ENCODE measurements at regions not wholly inside any gene's neighbourhood (a gene's known extent, or its start where the extent isn't known, plus 50 kb on each side); places are given as distances from the start of the nearest gene placed in this dataset.

- Histone ChIP-seq H3K9me3 (ENCODE audit: control insufficient read depth in 4 of 4, insufficient read depth in 3 of 4, low read length in 3 of 4) (no peaks in the 10 kb centered on the region), H3K36me3 (ENCODE audit: control insufficient read depth in 4 of 4, insufficient read depth in 4 of 4, low read length in 4 of 4) (no peaks in the 10 kb centered on the region), H3K4me3 (no peak overlapping the region), H3K9ac (ENCODE audit: insufficient read depth in 1 of 2, low read length in 2 of 2) (peak overlapping the region in 1 of 2 donors; percentile 56), H3K4me1 (ENCODE audit: control insufficient read depth in 5 of 5, insufficient read depth in 5 of 5, low read length in 5 of 5) (peaks cover 0 to 4% (median 0%) of the 10 kb centered on the region in 5 donors), H3K27me3 (ENCODE audit: control insufficient read depth in 3 of 3, insufficient read depth in 3 of 3, low read length in 2 of 3) (no peaks in the 10 kb centered on the region), H3K27ac (ENCODE audit: low read depth in 1 of 2, low read length in 1 of 2) (peak overlapping the region in 1 of 2 donors; percentile 95)
- DNase-seq (peak; percentile 67 to 74 (median 70)), ATAC-seq (ENCODE audit: insufficient read depth, low FRiP score) (no peak)
- no peak for TF ChIP-seq CTCF (IDR thresholded peaks at IDR 0.05; ENCODE audit: control extremely low read depth, extremely low read depth)
- 12 to 20% methylated on average over 10 of the region's 10 CpGs for WGBS, 2 donors
These were observed 83.1 kb downstream of the HHIPL2 start for GRCh38 chr1:222464841-222465210.

- ATAC-seq (ENCODE audit: insufficient read depth, low FRiP score) (no peak), DNase-seq (no peak)
- WGBS, 2 donors = 91 to 95% methylated on average over 8 of the region's 8 CpGs
- TF ChIP-seq CTCF (IDR thresholded peaks at IDR 0.05; ENCODE audit: control extremely low read depth, extremely low read depth) = no peak
- no peaks in the 10 kb centered on the region for H3K36me3 ChIP-seq (ENCODE audit: control insufficient read depth in 4 of 4, insufficient read depth in 4 of 4, low read length in 4 of 4)
- H3K9me3 ChIP-seq (ENCODE audit: control insufficient read depth in 4 of 4, insufficient read depth in 3 of 4, low read length in 3 of 4) = peaks cover 0 to 2% (median under 1%) of the 10 kb centered on the region in 4 donors
- no peak overlapping the region for H3K27ac ChIP-seq (ENCODE audit: low read depth in 1 of 2, low read length in 1 of 2)
- H3K9ac ChIP-seq (ENCODE audit: insufficient read depth in 1 of 2, low read length in 2 of 2) = no peak overlapping the region
- peaks cover 0 to 4% (median 0%) of the 10 kb centered on the region in 5 donors for H3K4me1 ChIP-seq (ENCODE audit: control insufficient read depth in 5 of 5, insufficient read depth in 5 of 5, low read length in 5 of 5)
- no peaks in the 10 kb centered on the region for H3K27me3 ChIP-seq (ENCODE audit: control insufficient read depth in 3 of 3, insufficient read depth in 3 of 3, low read length in 2 of 3)
- no peak overlapping the region for H3K4me3 ChIP-seq
These were observed 84.7 kb downstream of the HHIPL2 start for GRCh38 chr1:222463059-222463730.

GRCh38 chr1:222462601-222463000 is 85.3 kb downstream of the HHIPL2 start:
- 78 to 91% methylated on average over 2 of the region's 2 CpGs for WGBS, 2 donors
- Histone ChIP-seq H3K9ac (ENCODE audit: insufficient read depth in 1 of 2, low read length in 2 of 2) (no peak overlapping the region), H3K27me3 (ENCODE audit: control insufficient read depth in 3 of 3, insufficient read depth in 3 of 3, low read length in 2 of 3) (no peaks in the 10 kb centered on the region), H3K36me3 (ENCODE audit: control insufficient read depth in 4 of 4, insufficient read depth in 4 of 4, low read length in 4 of 4) (no peaks in the 10 kb centered on the region), H3K9me3 (ENCODE audit: control insufficient read depth in 4 of 4, insufficient read depth in 3 of 4, low read length in 3 of 4) (peaks cover 0 to 7% (median 3%) of the 10 kb centered on the region in 4 donors), H3K4me3 (no peak overlapping the region), H3K4me1 (ENCODE audit: control insufficient read depth in 5 of 5, insufficient read depth in 5 of 5, low read length in 5 of 5) (peaks cover 0 to 4% (median 0%) of the 10 kb centered on the region in 5 donors), H3K27ac (ENCODE audit: low read depth in 1 of 2, low read length in 1 of 2) (no peak overlapping the region)
- DNase-seq = no peak
- no peak for ATAC-seq (ENCODE audit: insufficient read depth, low FRiP score)
- no peak for TF ChIP-seq CTCF (IDR thresholded peaks at IDR 0.05; ENCODE audit: control extremely low read depth, extremely low read depth)

- Histone ChIP-seq H3K4me3 (no peak overlapping the region), H3K9me3 (ENCODE audit: control insufficient read depth in 4 of 4, insufficient read depth in 3 of 4, low read length in 3 of 4) (peaks cover 0 to 7% (median 3%) of the 10 kb centered on the region in 4 donors), H3K27ac (ENCODE audit: low read depth in 1 of 2, low read length in 1 of 2) (no peak overlapping the region), H3K4me1 (ENCODE audit: control insufficient read depth in 5 of 5, insufficient read depth in 5 of 5, low read length in 5 of 5) (peaks cover 0 to 4% (median 0%) of the 10 kb centered on the region in 5 donors), H3K27me3 (ENCODE audit: control insufficient read depth in 3 of 3, insufficient read depth in 3 of 3, low read length in 2 of 3) (no peaks in the 10 kb centered on the region), H3K9ac (ENCODE audit: insufficient read depth in 1 of 2, low read length in 2 of 2) (no peak overlapping the region), H3K36me3 (ENCODE audit: control insufficient read depth in 4 of 4, insufficient read depth in 4 of 4, low read length in 4 of 4) (no peaks in the 10 kb centered on the region)
- ATAC-seq (ENCODE audit: insufficient read depth, low FRiP score) = no peak
- DNase-seq = no peak
- TF ChIP-seq CTCF (IDR thresholded peaks at IDR 0.05; ENCODE audit: control extremely low read depth, extremely low read depth) = no peak
- WGBS, 2 donors = 68 to 74% methylated on average over 2 of the region's 2 CpGs
These were observed 86.0 kb downstream of the HHIPL2 start for GRCh38 chr1:222461941-222462340.

Data from lung (tissue), 11 donors.